Astrocyte (in vitro differentiated cells and primary cell): ENCODE measurements at regions not wholly inside any gene's neighbourhood (a gene's known extent, or its start where the extent isn't known, plus 50 kb on each side); places are given as distances from the start of the nearest gene placed in this dataset.

Experiments
- DNase-seq: peaks from one replicate; pipeline ENCODE4 v3.0.0-alpha.2; 2010; ENCODE audit warnings: low read depth
- FAIRE-seq: peaks from 2 replicates; lab custom pipeline; 2011; peaks lifted over from hg19 to GRCh38; lab: Jason Lieb, UNC
- H2AFZ ChIP-seq: 2 replicates; pipeline ENCODE4 v1.6.0; 2012; ENCODE audit warnings: low read depth, low read length, inconsistent platforms
- H3K27ac ChIP-seq: 2 replicates; pipeline ENCODE4 v1.5.1; 2011; ENCODE audit warnings: low read depth, low read length, inconsistent platforms
- H3K27me3 ChIP-seq: 2 replicates; pipeline ENCODE4 v1.6.0; 2011; ENCODE audit warnings: low read length, inconsistent platforms; ENCODE audit not compliant: insufficient read depth
- H3K36me3 ChIP-seq: 2 replicates; pipeline ENCODE4 v1.5.1; 2011; ENCODE audit warnings: low read length, inconsistent platforms; ENCODE audit not compliant: insufficient read depth
- H3K4me1 ChIP-seq: 2 replicates; pipeline ENCODE4 v1.5.1; 2011; ENCODE audit warnings: low read length, inconsistent platforms; ENCODE audit not compliant: insufficient read depth
- H3K4me2 ChIP-seq: 2 replicates; pipeline ENCODE4 v1.6.0; 2012; ENCODE audit warnings: low read length, inconsistent platforms
- H3K4me3 ChIP-seq: 2 replicates; pipeline ENCODE4 v1.5.1; 2011; ENCODE audit warnings: low read depth, mild to moderate bottlenecking, low read length, inconsistent platforms; ENCODE audit not compliant: insufficient read depth
- H3K79me2 ChIP-seq: 2 replicates; pipeline ENCODE4 v1.6.0; 2012; ENCODE audit warnings: mild to moderate bottlenecking, low read length, inconsistent platforms; ENCODE audit not compliant: insufficient read depth
- H3K9ac ChIP-seq: 2 replicates; pipeline ENCODE4 v1.6.0; 2012; ENCODE audit warnings: mild to moderate bottlenecking, low read length, inconsistent platforms
- H3K9me3 ChIP-seq: 2 replicates; pipeline ENCODE4 v1.5.1; 2012; ENCODE audit warnings: low read depth, mild to moderate bottlenecking, low read length, inconsistent platforms; ENCODE audit not compliant: insufficient read depth
- H4K20me1 ChIP-seq: 2 replicates; pipeline ENCODE4 v1.6.0; 2012; ENCODE audit warnings: low read length, inconsistent platforms; ENCODE audit not compliant: insufficient read depth
- H3K27ac Mint-ChIP-seq: one replicate; pipeline ENCODE4 v1.8.0; 2021; ENCODE audit warnings: mild to moderate bottlenecking, mixed read lengths; ENCODE audit not compliant: unreplicated experiment
- H3K27me3 Mint-ChIP-seq: one replicate; pipeline ENCODE4 v1.8.0; 2021; ENCODE audit warnings: low read depth, mixed read lengths; ENCODE audit not compliant: unreplicated experiment
- H3K36me3 Mint-ChIP-seq: one replicate; pipeline ENCODE4 v1.8.0; 2021; ENCODE audit warnings: low read depth, mixed read lengths; ENCODE audit not compliant: unreplicated experiment
- H3K4me1 Mint-ChIP-seq: one replicate; pipeline ENCODE4 v1.8.0; 2021; ENCODE audit warnings: low read depth, mixed read lengths; ENCODE audit not compliant: unreplicated experiment
- H3K4me3 Mint-ChIP-seq: one replicate; pipeline ENCODE4 v1.8.0; 2021; ENCODE audit warnings: mild to moderate bottlenecking, moderate library complexity, mixed read lengths; ENCODE audit not compliant: unreplicated experiment
- H3K9me3 Mint-ChIP-seq: one replicate; pipeline ENCODE4 v1.8.0; 2021; ENCODE audit warnings: mild to moderate bottlenecking, mixed read lengths; ENCODE audit not compliant: unreplicated experiment
- CTCF ChIP-seq: IDR thresholded peaks from 2 replicates; pipeline ENCODE4 v1.5.1; 2011; ENCODE audit warnings: low read depth, mild to moderate bottlenecking, inconsistent platforms, low read length, moderate library complexity; ENCODE audit not compliant: insufficient read depth
- EZH2 ChIP-seq: IDR thresholded peaks from 2 replicates; pipeline ENCODE4 v1.6.1; 2012; ENCODE audit warnings: mild to moderate bottlenecking, low read length, inconsistent platforms; ENCODE audit not compliant: insufficient read depth

DNA sequence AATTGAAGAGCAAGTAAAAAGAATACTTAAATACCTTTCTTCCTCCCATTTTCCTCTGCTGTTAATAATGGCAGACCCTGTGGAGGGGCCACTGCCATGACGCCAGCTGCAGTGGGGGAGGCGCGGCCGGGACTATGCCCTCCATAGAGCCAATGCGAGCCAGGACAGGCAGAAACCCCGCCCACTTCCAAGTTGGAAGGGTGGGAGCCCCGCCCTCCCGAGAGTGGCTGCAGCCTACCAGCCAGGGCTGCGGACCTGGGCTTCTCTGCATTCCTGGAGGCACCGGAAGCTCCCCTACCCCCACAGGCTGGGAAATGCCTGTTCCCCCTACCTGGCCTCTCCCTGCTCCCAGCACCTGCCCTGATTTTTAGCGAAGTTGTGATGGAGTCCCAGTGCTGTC, 439.4 kb upstream of the CDH19 start:
- no peaks in the 10 kb centered on the region for H3K79me2 ChIP-seq
- no peak for DNase-seq

GRCh38 chr18:67041334-67041733, 437.4 kb upstream of the CDH19 start:
- Histone ChIP-seq H3K79me2 (no peaks in the 10 kb centered on the region), H3K27ac (no peak overlapping the region), H3K4me3 (no peak overlapping the region), H2AFZ (no peak overlapping the region), H3K4me2 (no peak overlapping the region), H3K27me3 (no peaks in the 10 kb centered on the region), H3K9ac (no peak overlapping the region), H3K9me3 (no peaks in the 10 kb centered on the region), H3K4me1 (no peaks in the 10 kb centered on the region), H4K20me1 (no peaks in the 10 kb centered on the region), H3K36me3 (no peaks in the 10 kb centered on the region)
- H3K4me1 Mint-ChIP-seq: no peaks in the 10 kb centered on the region
- no peaks in the 10 kb centered on the region for H3K9me3 Mint-ChIP-seq
- no peaks in the 10 kb centered on the region for H3K27me3 Mint-ChIP-seq
- FAIRE-seq (no peak), DNase-seq (no peak)
- TF ChIP-seq CTCF (no peak), EZH2 (no peak)
- H3K27ac Mint-ChIP-seq: no peak overlapping the region
- no peaks in the 10 kb centered on the region for H3K36me3 Mint-ChIP-seq
- no peak overlapping the region for H3K4me3 Mint-ChIP-seq

More for the DNA sequence above, 439.4 kb upstream of the CDH19 start:
- Histone ChIP-seq H3K4me1 (no peaks in the 10 kb centered on the region), H4K20me1 (no peaks in the 10 kb centered on the region), H3K9me3 (no peaks in the 10 kb centered on the region), H3K4me2 (no peak overlapping the region), H2AFZ (no peak overlapping the region), H3K27ac (no peak overlapping the region), H3K27me3 (no peaks in the 10 kb centered on the region), H3K9ac (no peak overlapping the region), H3K36me3 (no peaks in the 10 kb centered on the region), H3K4me3 (no peak overlapping the region)
- Mint-ChIP-seq H3K9me3 (no peaks in the 10 kb centered on the region), H3K27ac (no peak overlapping the region), H3K27me3 (no peaks in the 10 kb centered on the region), H3K36me3 (no peaks in the 10 kb centered on the region), H3K4me1 (no peaks in the 10 kb centered on the region), H3K4me3 (no peak overlapping the region)
- no peak for FAIRE-seq
- no peak for TF ChIP-seq CTCF
- no peak for TF ChIP-seq EZH2

- H3K9ac ChIP-seq: no peak overlapping the region
- no peak overlapping the region for H2AFZ ChIP-seq
- Mint-ChIP-seq H3K4me3 (no peak overlapping the region), H3K27ac (no peak overlapping the region), H3K27me3 (no peaks in the 10 kb centered on the region), H3K4me1 (no peaks in the 10 kb centered on the region), H3K9me3 (no peaks in the 10 kb centered on the region), H3K36me3 (no peaks in the 10 kb centered on the region)
- H3K27ac ChIP-seq: no peak overlapping the region
- no peaks in the 10 kb centered on the region for H3K4me1 ChIP-seq
- no peak overlapping the region for H3K4me2 ChIP-seq
- H3K36me3 ChIP-seq: no peaks in the 10 kb centered on the region
- H3K79me2 ChIP-seq: no peaks in the 10 kb centered on the region
- no peaks in the 10 kb centered on the region for H3K27me3 ChIP-seq
- TF ChIP-seq CTCF: no peak
- TF ChIP-seq EZH2: no peak
- FAIRE-seq (no peak), DNase-seq (no peak)
- H3K9me3 ChIP-seq: no peaks in the 10 kb centered on the region
- H3K4me3 ChIP-seq: no peak overlapping the region
- no peaks in the 10 kb centered on the region for H4K20me1 ChIP-seq
Measured at GRCh38 chr18:67035026-67035425, 431.1 kb upstream of the CDH19 start.
